ENCODE measurements at regions not wholly inside any gene's neighbourhood (a gene's known extent, or its start where the extent isn't known, plus 50 kb on each side); places are given as distances from the start of the nearest gene placed in this dataset.
A peak's percentile ranks its signal among the peaks of the same experiment; 100 is the strongest.

- TF ChIP-seq RAD21 (IDR thresholded peaks at IDR 0.05; ENCODE audit: low read depth) (no peak), FOXM1 (IDR thresholded peaks at IDR 0.05; ENCODE audit: borderline replicate concordance, low read depth) (no peak), USF1 (IDR thresholded peaks at IDR 0.05) (no peak), TCF12 (IDR thresholded peaks at IDR 0.05; ENCODE audit: low read depth) (no peak), EP300 (IDR thresholded peaks at IDR 0.05; ENCODE audit: borderline replicate concordance) (no peak), TAF1 (IDR thresholded peaks at IDR 0.05; ENCODE audit: low read depth) (no peak)
Observed at GRCh38 chr15:69515926-69516325, 63.3 kb downstream of the RPLP1 start.

- TF ChIP-seq TAF1 (IDR thresholded peaks at IDR 0.05; ENCODE audit: low read depth) (no peak), CREB1 (IDR thresholded peaks at IDR 0.05; ENCODE audit: low read depth) (no peak), EP300 (IDR thresholded peaks at IDR 0.05; ENCODE audit: borderline replicate concordance) (no peak), NFIC (IDR thresholded peaks at IDR 0.05) (no peak), ZBTB7A (IDR thresholded peaks at IDR 0.05; ENCODE audit: low read depth) (no peak), YY1 (IDR thresholded peaks at IDR 0.05; ENCODE audit: low read depth) (no peak), USF1 (IDR thresholded peaks at IDR 0.05) (no peak), FOXM1 (IDR thresholded peaks at IDR 0.05; ENCODE audit: borderline replicate concordance, low read depth) (no peak), CEBPB (IDR thresholded peaks at IDR 0.05) (no peak), RAD21 (IDR thresholded peaks at IDR 0.05; ENCODE audit: low read depth) (no peak), TEAD4 (IDR thresholded peaks at IDR 0.05) (no peak), REST (IDR thresholded peaks at IDR 0.05; ENCODE audit: low read depth) (no peak), MAX (IDR thresholded peaks at IDR 0.05) (no peak), TCF12 (IDR thresholded peaks at IDR 0.05; ENCODE audit: low read depth) (no peak), EGR1 (IDR thresholded peaks at IDR 0.05) (no peak)
Observed at GRCh38 chr15:69517052-69517451, 64.4 kb downstream of the RPLP1 start.

GRCh38 chr15:69518806-69519205 lies 66.2 kb downstream of the RPLP1 start:
- TF ChIP-seq RAD21 (IDR thresholded peaks at IDR 0.05; ENCODE audit: low read depth) (no peak), TCF12 (IDR thresholded peaks at IDR 0.05; ENCODE audit: low read depth) (no peak), USF1 (IDR thresholded peaks at IDR 0.05) (no peak)

GRCh38 chr15:69520067-69520466 lies 67.4 kb downstream of the RPLP1 start:
- TF ChIP-seq YY1 (IDR thresholded peaks at IDR 0.05; ENCODE audit: low read depth), result no peak
- TF ChIP-seq CREB1 (IDR thresholded peaks at IDR 0.05; ENCODE audit: low read depth), result no peak
- TF ChIP-seq NFIC (IDR thresholded peaks at IDR 0.05), result no peak
- TF ChIP-seq USF1 (IDR thresholded peaks at IDR 0.05), result no peak
- no peak for TF ChIP-seq ZBTB7A (IDR thresholded peaks at IDR 0.05; ENCODE audit: low read depth)
- TF ChIP-seq EGR1 (IDR thresholded peaks at IDR 0.05), result no peak

- TF ChIP-seq FOXM1 (IDR thresholded peaks at IDR 0.05; ENCODE audit: borderline replicate concordance, low read depth), result no peak
- no peak for TF ChIP-seq USF1 (IDR thresholded peaks at IDR 0.05)
Observed at GRCh38 chr15:69522361-69522760, 69.7 kb downstream of the RPLP1 start.

- TF ChIP-seq RAD21 (IDR thresholded peaks at IDR 0.05; ENCODE audit: low read depth) (peak; percentile 87), FOXM1 (IDR thresholded peaks at IDR 0.05; ENCODE audit: borderline replicate concordance, low read depth) (no peak)
Observed at GRCh38 chr15:69523010-69524001, 70.7 kb downstream of the RPLP1 start.

- TF ChIP-seq EGR1 (IDR thresholded peaks at IDR 0.05), result no peak
- TF ChIP-seq CEBPB (IDR thresholded peaks at IDR 0.05), result no peak
- no peak for TF ChIP-seq RAD21 (IDR thresholded peaks at IDR 0.05; ENCODE audit: low read depth)
- TF ChIP-seq USF1 (IDR thresholded peaks at IDR 0.05), result no peak
- TF ChIP-seq NFIC (IDR thresholded peaks at IDR 0.05), result no peak
- TF ChIP-seq CREB1 (IDR thresholded peaks at IDR 0.05; ENCODE audit: low read depth), result no peak
- no peak for TF ChIP-seq EP300 (IDR thresholded peaks at IDR 0.05; ENCODE audit: borderline replicate concordance)
- no peak for TF ChIP-seq FOXM1 (IDR thresholded peaks at IDR 0.05; ENCODE audit: borderline replicate concordance, low read depth)
- no peak for TF ChIP-seq TAF1 (IDR thresholded peaks at IDR 0.05; ENCODE audit: low read depth)
- no peak for TF ChIP-seq TEAD4 (IDR thresholded peaks at IDR 0.05)
- TF ChIP-seq TCF12 (IDR thresholded peaks at IDR 0.05; ENCODE audit: low read depth), result no peak
- TF ChIP-seq ZBTB7A (IDR thresholded peaks at IDR 0.05; ENCODE audit: low read depth), result no peak
- TF ChIP-seq MAX (IDR thresholded peaks at IDR 0.05), result no peak
Observed at GRCh38 chr15:69524296-69524695, 71.7 kb downstream of the RPLP1 start.

Measured in Ishikawa (cell line).